Endodermal cell (in vitro differentiated cells): ENCODE measurements at regions not wholly inside any gene's neighbourhood (a gene's known extent, or its start where the extent isn't known, plus 50 kb on each side); places are given as distances from the start of the nearest gene placed in this dataset.

Source experiments
- DNase-seq: peaks from one replicate; pipeline ENCODE4 v3.0.0-alpha.2; 2017
- H3K27ac ChIP-seq: 2 replicates; pipeline ENCODE4 v1.5.1; 2013; ENCODE audit warnings: mild to moderate bottlenecking, low read depth, low read length, moderate library complexity
- H3K27me3 ChIP-seq: 2 replicates; pipeline ENCODE4 v1.6.1; 2013; ENCODE audit warnings: mild to moderate bottlenecking, low read length, moderate library complexity; ENCODE audit not compliant: insufficient read depth, control insufficient read depth, poor library complexity, severe bottlenecking
- H3K36me3 ChIP-seq: 2 replicates; pipeline ENCODE4 v1.7.0; 2013; ENCODE audit warnings: mild to moderate bottlenecking, low read length, moderate library complexity; ENCODE audit not compliant: control insufficient read depth, insufficient read depth
- H3K4me1 ChIP-seq: one replicate; pipeline ENCODE4 v1.7.0; 2013; ENCODE audit warnings: low read length; ENCODE audit not compliant: control insufficient read depth, insufficient read depth
- H3K4me3 ChIP-seq: 2 replicates; pipeline ENCODE4 v1.5.1; 2013; ENCODE audit warnings: mild to moderate bottlenecking, low read length, moderate library complexity
- H3K9ac ChIP-seq: 2 replicates; pipeline ENCODE4 v1.6.1; 2013; ENCODE audit warnings: mild to moderate bottlenecking, low read length, moderate library complexity; ENCODE audit not compliant: poor library complexity, severe bottlenecking; ENCODE audit errors: extremely low read depth
- H3K9me3 ChIP-seq: 2 replicates; pipeline ENCODE4 v1.6.1; 2013; ENCODE audit warnings: mild to moderate bottlenecking, low read length, moderate library complexity; ENCODE audit not compliant: control insufficient read depth
- H3K27ac Mint-ChIP-seq: 2 replicates; pipeline ENCODE4 v1.8.0; 2020; ENCODE audit warnings: mixed read lengths
- H3K27me3 Mint-ChIP-seq: 2 replicates; pipeline ENCODE4 v1.8.0; 2021; ENCODE audit warnings: mild to moderate bottlenecking, mixed read lengths; ENCODE audit not compliant: insufficient read depth
- H3K36me3 Mint-ChIP-seq: 2 replicates; pipeline ENCODE4 v1.8.0; 2020; ENCODE audit warnings: low read depth, mixed read lengths
- H3K4me1 Mint-ChIP-seq: 2 replicates; pipeline ENCODE4 v1.8.0; 2020; ENCODE audit warnings: mixed read lengths
- H3K4me3 Mint-ChIP-seq: 2 replicates; pipeline ENCODE4 v1.8.0; 2020; ENCODE audit warnings: mild to moderate bottlenecking, moderate library complexity, mixed read lengths
- H3K9me3 Mint-ChIP-seq: 2 replicates; pipeline ENCODE4 v1.8.0; 2020; ENCODE audit warnings: mild to moderate bottlenecking, mixed read lengths
- WGBS, 2 experiments: methylation state at CpG; one replicate each; pipeline versions ENCODE4 v1.1.5 to v1.1.7; 2013; ENCODE audit warnings: missing lambda C conversion rate in 2 of 2, mixed read lengths in 1 of 2; ENCODE audit not compliant: insufficient coverage in 1 of 2, insufficient read length in 1 of 2; 5-methylcytosine and 5-hydroxymethylcytosine counted together
- TF ChIP-seq, protein P1 (sequence below): fragments of 200-600 bp; sonication (generic); conservative IDR thresholded peaks from 2 replicates; pipeline ENCODE4 v1.5.0; 2021; ENCODE audit warnings: antibody characterized with exemption, mild to moderate bottlenecking

DNA sequence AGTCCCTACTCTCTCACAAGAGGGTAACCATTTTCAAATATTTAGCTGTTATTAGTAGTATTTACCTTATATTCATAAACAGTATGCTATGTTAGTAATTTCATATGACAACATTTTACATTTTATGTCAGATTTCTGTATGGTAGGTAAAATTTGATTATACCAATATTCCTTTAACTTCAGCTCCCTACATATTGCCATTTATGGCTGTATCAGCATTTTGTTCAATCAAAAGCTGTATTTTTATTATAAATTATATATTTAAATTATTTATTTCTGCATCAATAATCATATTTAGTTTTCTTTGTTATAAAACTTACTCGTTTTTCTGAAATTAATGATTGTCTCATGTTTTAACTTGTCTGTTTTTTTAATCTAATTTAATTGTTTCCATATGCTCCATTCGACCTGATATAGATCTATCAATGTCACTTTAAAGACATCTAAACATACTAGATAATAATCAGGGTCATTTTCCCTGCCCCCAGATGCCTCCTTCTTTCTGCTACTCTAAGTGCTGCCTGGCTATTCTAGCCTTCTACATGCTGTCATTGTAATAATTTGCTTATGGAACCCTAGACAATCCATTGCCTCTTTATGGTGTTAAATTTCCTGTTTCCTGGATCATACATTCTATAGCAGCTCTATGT lies 1976.7 kb upstream of the ADGRL3 start:
- TF ChIP-seq, protein P1, sequence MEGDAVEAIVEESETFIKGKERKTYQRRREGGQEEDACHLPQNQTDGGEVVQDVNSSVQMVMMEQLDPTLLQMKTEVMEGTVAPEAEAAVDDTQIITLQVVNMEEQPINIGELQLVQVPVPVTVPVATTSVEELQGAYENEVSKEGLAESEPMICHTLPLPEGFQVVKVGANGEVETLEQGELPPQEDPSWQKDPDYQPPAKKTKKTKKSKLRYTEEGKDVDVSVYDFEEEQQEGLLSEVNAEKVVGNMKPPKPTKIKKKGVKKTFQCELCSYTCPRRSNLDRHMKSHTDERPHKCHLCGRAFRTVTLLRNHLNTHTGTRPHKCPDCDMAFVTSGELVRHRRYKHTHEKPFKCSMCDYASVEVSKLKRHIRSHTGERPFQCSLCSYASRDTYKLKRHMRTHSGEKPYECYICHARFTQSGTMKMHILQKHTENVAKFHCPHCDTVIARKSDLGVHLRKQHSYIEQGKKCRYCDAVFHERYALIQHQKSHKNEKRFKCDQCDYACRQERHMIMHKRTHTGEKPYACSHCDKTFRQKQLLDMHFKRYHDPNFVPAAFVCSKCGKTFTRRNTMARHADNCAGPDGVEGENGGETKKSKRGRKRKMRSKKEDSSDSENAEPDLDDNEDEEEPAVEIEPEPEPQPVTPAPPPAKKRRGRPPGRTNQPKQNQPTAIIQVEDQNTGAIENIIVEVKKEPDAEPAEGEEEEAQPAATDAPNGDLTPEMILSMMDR, result no peak
- Mint-ChIP-seq H3K27ac (no peak overlapping the region), H3K27me3 (no peaks in the 10 kb centered on the region), H3K36me3 (no peaks in the 10 kb centered on the region), H3K4me3 (no peak overlapping the region), H3K9me3 (no peaks in the 10 kb centered on the region), H3K4me1 (no peaks in the 10 kb centered on the region)
- no peak overlapping the region for H3K27ac ChIP-seq
- H3K36me3 ChIP-seq, result no peaks in the 10 kb centered on the region
- H3K4me3 ChIP-seq, result no peak overlapping the region
- H3K9ac ChIP-seq, result no peak overlapping the region
- H3K9me3 ChIP-seq, result no peaks in the 10 kb centered on the region
- WGBS, 2 experiments, result 56 to 72% methylated on average over 1 of the region's 2 CpGs
- H3K4me1 ChIP-seq, result no peaks in the 10 kb centered on the region
- H3K27me3 ChIP-seq, result no peaks in the 10 kb centered on the region
- no peak for DNase-seq

DNA sequence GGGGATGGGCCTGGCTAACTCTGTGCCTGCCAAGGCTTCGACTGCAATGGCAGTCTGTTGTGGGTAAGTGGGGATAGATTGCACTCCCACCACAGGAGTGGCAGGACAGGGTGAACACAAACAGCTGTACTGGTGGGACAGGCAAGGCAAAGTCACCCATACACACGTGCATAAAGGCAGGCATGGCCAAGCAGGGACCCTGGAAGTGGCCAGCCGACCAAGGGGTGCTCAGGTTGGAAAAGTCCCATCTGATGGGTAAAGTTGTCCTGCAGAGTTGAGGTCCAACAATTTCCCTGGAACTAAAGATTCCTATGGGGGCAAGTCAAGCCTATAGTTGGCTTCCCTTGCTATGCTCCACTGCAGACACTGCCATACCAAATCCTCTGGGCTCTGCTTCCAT lies 1961.9 kb upstream of the ADGRL3 start:
- no peak overlapping the region for H3K27ac Mint-ChIP-seq
- H3K27me3 Mint-ChIP-seq, result no peaks in the 10 kb centered on the region
- no peaks in the 10 kb centered on the region for H3K4me1 Mint-ChIP-seq
- H3K9me3 Mint-ChIP-seq, result peaks cover 7% of the 10 kb centered on the region
- H3K9ac ChIP-seq, result no peak overlapping the region
- TF ChIP-seq, protein P1, result no peak
- no peak overlapping the region for H3K27ac ChIP-seq
- H3K36me3 Mint-ChIP-seq, result no peaks in the 10 kb centered on the region
- peaks cover 10% of the 10 kb centered on the region for H3K9me3 ChIP-seq
- no peak for DNase-seq
- H3K4me3 ChIP-seq, result no peak overlapping the region
- WGBS, 2 experiments, result 88 to 100% methylated on average over 2 to 3 of the region's 3 CpGs
- H3K4me1 ChIP-seq, result no peaks in the 10 kb centered on the region
- no peaks in the 10 kb centered on the region for H3K27me3 ChIP-seq
- no peak overlapping the region for H3K4me3 Mint-ChIP-seq
- H3K36me3 ChIP-seq, result no peaks in the 10 kb centered on the region

DNA sequence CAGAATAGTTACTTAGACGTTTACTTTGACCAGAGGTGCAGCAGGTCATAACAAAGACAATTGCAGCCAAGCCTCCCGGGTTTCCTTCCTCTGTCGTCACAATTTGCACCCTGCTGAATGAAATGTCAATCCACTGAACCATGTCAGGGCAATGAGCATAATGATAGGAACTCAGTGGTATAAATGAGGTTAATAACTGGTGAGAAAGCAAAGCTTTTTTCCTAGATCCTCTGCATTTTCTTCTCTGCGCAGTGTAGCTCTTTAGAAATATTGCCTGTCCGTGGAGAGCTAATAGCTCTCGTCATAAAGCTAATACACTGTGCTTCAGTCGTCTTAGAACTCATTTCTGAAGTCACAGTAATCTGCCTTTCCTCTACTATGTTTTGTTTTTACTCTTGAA lies 1960.1 kb upstream of the ADGRL3 start:
- H3K4me3 ChIP-seq, result no peak overlapping the region
- H3K9ac ChIP-seq, result no peak overlapping the region
- H3K27me3 Mint-ChIP-seq, result no peaks in the 10 kb centered on the region
- 68 to 78% methylated on average over 7 of the region's 7 CpGs for WGBS, 2 experiments
- H3K36me3 ChIP-seq, result no peaks in the 10 kb centered on the region
- peaks cover 17% of the 10 kb centered on the region for H3K9me3 ChIP-seq
- no peaks in the 10 kb centered on the region for H3K4me1 Mint-ChIP-seq
- no peaks in the 10 kb centered on the region for H3K27me3 ChIP-seq
- DNase-seq, result no peak
- no peak overlapping the region for H3K4me3 Mint-ChIP-seq
- H3K27ac Mint-ChIP-seq, result no peak overlapping the region
- H3K36me3 Mint-ChIP-seq, result no peaks in the 10 kb centered on the region
- peaks cover 7% of the 10 kb centered on the region for H3K9me3 Mint-ChIP-seq
- TF ChIP-seq, protein P1, result no peak
- H3K27ac ChIP-seq, result no peak overlapping the region
- H3K4me1 ChIP-seq, result no peaks in the 10 kb centered on the region
